NB4 (cell line): ENCODE measurements at regions not wholly inside any gene's neighbourhood (a gene's known extent, or its start where the extent isn't known, plus 50 kb on each side); places are given as distances from the start of the nearest gene placed in this dataset.

Source experiments
- CTCF ChIP-seq: IDR thresholded peaks from one replicate; pipeline ENCODE4 v1.5.1; 2012; ENCODE audit warnings: low read depth, low read length
- MYC ChIP-seq: IDR thresholded peaks from 2 replicates; pipeline ENCODE4 v1.6.1; 2011; ENCODE audit warnings: low read depth, low read length
- POLR2A ChIP-seq: IDR thresholded peaks from 2 replicates; pipeline ENCODE4 v1.6.1; 2011; ENCODE audit warnings: mild to moderate bottlenecking; ENCODE audit not compliant: insufficient read length; ENCODE audit errors: extremely low read depth
- TF ChIP-seq, protein P1 (sequence below): IDR thresholded peaks from 2 replicates; pipeline ENCODE4 v1.6.1; 2011; ENCODE audit warnings: low read depth, low read length

- TF ChIP-seq, protein P1, sequence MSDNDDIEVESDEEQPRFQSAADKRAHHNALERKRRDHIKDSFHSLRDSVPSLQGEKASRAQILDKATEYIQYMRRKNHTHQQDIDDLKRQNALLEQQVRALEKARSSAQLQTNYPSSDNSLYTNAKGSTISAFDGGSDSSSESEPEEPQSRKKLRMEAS, result no peak
- no peak for TF ChIP-seq CTCF
- TF ChIP-seq POLR2A, result no peak
- no peak for TF ChIP-seq MYC
Measured at GRCh38 chr20:6832811-6833210, 65.3 kb downstream of the BMP2 start.
